Fibroblast of skin of left biceps (primary cell): ENCODE measurements at regions not wholly inside any gene's neighbourhood (a gene's known extent, or its start where the extent isn't known, plus 50 kb on each side); places are given as distances from the start of the nearest gene placed in this dataset.

Experiments
- DNase-seq, 2 experiments: peaks; one replicate each; pipeline ENCODE4 v3.0.0-alpha.2; 2013; ENCODE audit warnings: low read depth in 2 of 2

DNA sequence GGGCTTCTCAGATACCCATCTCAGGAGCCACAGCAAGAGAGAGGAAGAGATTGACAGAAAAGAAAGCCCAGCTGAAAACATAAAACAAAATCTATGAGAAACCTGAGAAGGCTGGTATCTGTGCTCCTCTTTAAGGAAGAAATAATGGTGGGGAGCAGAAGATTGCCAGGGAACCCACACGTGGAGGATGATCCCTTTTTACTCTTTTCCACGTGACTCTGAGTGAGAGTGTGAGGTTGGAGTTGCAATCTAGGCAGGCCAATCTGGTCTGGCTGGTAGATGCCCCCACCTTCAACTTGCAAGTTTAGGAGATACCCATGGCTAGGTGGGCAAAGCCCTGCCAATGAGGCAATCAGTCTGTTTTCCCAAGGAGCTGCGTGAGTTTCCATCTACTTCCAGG lies 202.3 kb downstream of the TENT4A start:
- DNase-seq: no peak

GRCh38 chr5:6918255-6918654 lies 205.0 kb downstream of the TENT4A start:
- no peak for DNase-seq

- no peak for DNase-seq
These were observed 207.5 kb downstream of the TENT4A start for GRCh38 chr5:6920628-6921256.

GRCh38 chr5:6926491-6927038 lies 213.3 kb downstream of the TENT4A start:
- no peak for DNase-seq

DNA sequence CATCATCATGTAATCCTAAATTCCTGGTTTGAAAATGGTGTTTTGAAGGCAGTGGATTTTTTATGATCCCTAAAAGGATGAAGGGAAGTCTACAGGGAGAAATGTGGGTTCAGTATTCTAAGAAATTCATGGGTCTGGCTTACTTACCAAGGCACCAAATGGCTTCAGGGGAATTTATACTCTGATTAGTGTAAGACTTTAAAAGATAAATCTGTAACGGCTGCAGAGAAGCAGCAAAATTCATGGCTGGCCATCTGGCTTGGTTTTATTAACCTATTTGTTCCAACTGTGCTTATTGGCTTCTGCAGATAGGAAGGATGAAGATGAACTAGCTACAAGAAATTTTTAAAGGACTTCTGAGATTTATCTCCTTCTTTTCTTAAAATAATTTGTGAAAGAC lies 222.8 kb downstream of the TENT4A start:
- DNase-seq: no peak

DNA sequence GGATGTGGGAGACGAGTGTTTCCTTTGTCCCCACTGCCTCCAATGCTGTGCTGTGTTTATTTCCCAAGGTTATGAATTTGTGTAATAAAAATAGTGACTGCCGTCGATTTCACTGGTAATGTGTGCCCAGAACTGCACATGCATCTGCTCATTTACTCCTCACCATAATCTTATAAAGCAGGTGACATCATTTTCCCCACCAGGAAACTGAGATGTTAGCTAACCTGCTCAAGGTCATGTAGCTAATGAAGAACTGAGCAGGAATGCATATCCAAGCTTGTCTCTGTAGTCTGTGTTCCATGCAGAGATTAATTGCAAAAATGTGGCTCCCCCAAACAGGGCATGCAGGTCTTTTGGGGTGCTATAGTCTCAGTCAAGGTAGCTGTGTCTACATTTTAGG lies 224.4 kb downstream of the TENT4A start:
- no peak for DNase-seq

- no peak for DNase-seq
These were observed 228.4 kb downstream of the TENT4A start for GRCh38 chr5:6941631-6942030.

GRCh38 chr5:6943197-6944112 lies 230.2 kb downstream of the TENT4A start:
- no peak for DNase-seq

DNA sequence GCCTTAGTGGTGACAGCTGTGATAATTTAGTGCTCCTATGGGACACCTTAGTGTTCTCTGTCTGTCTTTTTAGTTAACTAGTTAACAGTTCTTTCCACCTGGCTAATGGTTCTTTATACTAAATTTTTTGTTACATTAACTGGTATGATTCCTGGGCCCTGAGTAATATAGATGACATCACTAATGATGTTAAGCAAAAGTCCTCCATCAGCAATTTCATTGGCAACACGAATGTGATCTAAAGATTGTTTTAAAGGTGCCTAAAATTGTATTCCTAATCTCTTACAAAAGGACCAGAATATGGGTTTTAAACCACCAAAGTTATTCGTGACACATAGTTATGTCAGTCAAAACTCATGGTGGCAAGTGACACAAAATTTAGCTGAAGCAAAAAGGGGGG lies 235.3 kb downstream of the TENT4A start:
- DNase-seq: no peak

DNA sequence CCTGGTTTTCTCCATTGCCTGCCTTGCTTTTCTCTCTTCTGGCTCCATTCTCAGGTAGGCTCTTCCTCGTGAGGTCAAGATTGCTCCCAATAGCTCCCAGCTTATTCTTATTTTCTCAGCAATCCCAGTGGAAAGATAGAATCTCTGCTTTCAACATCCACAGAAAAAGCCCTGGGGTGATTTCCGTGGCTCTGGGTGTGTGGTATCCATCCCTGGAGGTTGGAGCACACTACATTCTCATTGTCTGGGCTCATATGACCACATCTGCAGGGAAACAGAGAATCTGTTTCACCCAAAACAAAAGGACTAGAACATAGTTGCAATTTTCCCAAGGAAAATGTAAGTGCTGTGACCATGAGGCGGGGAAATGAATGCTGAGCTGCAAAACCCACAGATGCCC lies 236.0 kb downstream of the TENT4A start:
- DNase-seq: no peak

- DNase-seq: no peak
These were observed 237.0 kb downstream of the TENT4A start for GRCh38 chr5:6950250-6950649.

DNA sequence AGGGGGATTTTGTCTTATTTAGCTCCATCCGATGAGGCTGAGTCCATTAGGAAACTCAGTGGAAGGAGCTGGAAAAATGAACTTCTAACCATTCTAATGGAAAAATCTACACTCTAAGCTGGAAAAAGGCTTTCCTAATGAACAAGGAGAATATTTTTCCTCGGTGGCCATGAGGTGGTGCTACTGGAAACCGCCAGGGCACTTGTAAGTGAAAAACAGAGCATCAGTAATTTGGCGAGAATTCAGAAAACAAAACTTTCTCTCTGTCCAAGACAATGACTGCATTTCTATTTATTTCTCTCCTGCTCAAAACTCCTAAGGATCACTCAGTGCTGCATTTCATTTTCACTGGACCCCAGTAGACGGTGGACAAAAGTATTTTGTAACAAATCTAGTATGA lies 237.6 kb downstream of the TENT4A start:
- DNase-seq: no peak

GRCh38 chr5:6961123-6961522 lies 247.9 kb downstream of the TENT4A start:
- no peak for DNase-seq

DNA sequence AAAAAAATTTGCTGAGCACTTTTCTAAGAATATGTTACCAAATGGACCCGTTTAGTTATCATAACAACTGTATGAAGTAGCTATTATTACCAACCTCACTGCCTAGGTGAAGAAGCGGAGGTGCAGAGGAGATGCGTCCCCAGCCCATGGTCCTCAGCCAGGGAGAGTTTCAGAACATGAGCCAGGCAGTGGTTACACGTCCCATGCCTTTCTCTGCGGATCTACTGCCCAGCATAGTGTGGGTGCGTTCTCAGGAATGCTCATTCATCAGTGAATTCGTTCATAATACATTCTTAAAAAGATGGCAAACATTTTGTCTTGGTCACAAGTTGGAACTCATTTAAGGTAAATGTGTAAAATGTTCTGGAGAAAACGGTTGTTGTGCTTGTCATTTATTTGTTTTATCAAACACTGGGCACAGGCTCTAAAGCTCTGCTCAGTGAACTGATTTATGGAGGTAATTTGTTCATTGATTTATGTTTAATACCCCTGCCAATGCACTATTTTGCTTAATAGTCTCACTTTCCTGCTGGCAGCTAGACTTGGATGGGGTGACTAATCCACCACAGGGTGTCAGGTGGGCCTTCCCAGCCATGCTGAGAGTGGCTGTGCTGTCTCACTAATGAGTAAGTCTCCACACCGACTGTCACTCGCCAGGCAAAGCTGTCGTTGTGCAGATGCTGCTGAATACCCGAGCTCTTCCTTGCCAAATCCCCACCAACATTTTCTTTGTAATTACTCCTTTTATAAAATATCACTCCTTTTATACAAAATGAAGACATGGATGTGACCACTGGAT lies 248.8 kb downstream of the TENT4A start:
- no peak for DNase-seq

DNA sequence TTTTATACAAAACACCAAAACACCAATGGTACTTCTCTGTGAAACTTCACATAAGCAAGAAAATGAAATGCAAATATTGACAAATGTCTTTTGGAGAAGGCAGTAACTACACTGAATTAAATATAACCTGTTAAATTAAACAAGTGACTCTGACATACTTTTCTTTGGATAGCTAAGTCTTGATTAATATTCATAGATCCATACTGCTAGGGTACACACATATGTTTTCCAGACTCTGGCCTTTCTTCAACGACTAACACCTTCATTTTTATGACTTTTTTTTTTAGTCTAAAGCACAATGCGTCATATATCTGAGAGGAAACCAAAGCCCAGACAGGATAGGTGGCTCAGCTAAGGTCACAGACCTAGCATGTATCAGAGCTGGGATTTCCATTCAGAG lies 263.7 kb downstream of the TENT4A start:
- DNase-seq: no peak

DNA sequence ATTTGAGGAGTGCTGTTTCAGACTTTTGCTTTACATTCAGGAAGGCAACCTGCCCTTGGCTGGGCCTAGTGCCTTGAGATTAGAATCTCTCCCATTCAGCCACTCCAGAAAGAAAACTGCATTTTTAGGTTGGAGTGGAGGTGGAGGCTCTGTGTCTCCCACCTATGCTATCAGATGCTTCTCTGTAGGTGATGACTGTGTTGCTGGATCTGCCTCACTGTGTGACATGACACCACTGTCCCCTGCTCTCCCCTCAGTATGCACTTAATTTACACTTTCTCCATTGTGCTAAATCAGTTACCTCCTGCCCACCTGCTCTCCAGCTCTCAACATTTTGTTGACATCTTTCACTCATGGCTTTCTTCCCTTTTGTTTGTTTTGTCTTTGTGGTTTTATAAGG lies 265.8 kb downstream of the TENT4A start:
- no peak for DNase-seq

DNA sequence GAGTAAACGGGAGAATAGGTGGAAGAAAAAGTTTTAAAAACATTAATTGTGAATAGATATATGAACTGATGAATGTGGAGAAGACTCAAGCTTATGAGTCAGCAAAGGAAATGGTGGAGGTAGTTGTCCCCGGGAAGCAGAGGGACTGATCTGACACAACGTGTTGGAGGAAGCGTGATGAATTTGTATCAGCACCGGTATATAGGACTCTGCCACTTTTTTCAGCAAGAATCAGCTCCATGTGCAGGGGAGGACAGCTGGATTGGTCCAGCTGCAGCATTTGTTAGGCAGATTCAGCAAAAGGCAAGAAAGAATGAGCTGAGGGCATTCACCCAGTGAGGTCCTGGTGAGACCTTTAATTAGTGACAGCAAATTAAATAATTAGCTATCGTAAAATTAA lies 276.0 kb downstream of the TENT4A start:
- DNase-seq: no peak

GRCh38 chr5:6994097-6994496 lies 280.9 kb downstream of the TENT4A start:
- DNase-seq: no peak

DNA sequence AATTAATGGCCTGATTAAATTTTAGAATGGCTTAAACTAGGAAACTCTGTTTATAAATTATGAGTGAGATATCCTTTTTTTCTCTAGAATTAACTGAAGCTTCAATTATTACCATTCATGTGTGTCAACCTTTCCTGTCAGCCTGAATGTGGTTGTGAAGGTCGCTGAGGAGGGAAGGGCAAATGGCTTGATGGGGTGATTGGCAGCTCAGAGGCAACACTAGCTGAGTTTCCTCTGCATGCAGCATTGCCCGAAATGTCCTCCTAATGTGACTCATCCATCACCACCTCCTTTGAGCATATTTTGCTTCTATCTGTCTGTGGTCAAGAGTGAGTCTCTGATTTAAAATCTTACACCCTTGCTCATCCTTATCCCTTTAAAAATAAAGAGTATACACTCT lies 281.9 kb downstream of the TENT4A start:
- DNase-seq: no peak

DNA sequence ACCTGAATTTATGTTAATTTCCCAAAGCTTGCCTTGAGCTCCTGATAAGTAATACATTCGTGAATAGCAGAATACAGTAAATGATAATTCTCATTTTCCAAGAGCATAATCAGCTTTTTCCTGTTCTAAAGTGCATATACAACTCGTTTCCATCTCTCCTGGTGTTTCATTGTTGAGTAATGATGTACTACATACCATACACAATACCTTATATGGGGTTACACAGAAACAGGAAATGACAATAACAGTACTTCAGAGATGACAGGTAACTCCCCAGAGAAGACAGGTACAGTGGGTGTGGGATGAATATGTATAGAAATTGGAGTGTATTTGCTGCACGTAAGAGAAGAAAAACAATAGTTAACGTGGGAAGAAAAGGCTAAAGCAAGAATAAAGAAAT lies 287.1 kb downstream of the TENT4A start:
- DNase-seq: no peak

GRCh38 chr5:7010591-7010990 lies 297.4 kb downstream of the TENT4A start:
- no peak for DNase-seq

DNA sequence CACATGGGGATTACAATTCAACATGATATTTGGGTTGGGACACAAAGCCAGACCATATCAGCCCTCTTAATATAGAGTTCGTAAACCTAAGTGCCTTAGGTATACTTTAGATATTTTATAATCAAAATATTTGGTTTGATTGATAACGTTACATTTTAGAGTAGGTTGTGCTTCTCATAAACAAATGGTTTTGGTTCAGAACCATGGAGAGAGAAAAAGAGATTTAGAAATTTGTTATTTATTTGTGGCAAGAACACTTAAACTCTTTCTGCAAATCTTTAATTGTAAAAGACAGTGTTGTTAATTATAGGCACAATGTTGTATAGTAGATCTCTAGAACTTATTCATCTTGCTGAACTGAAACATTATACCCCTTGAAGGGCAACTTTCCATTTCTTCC lies 298.8 kb downstream of the TENT4A start:
- DNase-seq: no peak
